GM12873 (cell line): ENCODE measurements at regions not wholly inside any gene's neighbourhood (a gene's known extent, or its start where the extent isn't known, plus 50 kb on each side); places are given as distances from the start of the nearest gene placed in this dataset.

Experiments used
- TF ChIP-seq, protein P1 (sequence below): IDR thresholded peaks from 2 replicates; pipeline ENCODE4 v1.5.1; 2012; ENCODE audit warnings: low read depth, mild to moderate bottlenecking, moderate library complexity, low read length, control low read depth; ENCODE audit not compliant: insufficient read depth; ENCODE audit errors: missing control alignments

GRCh38 chr4:160493206-160493605, 1390.3 kb downstream of the RAPGEF2 start:
- TF ChIP-seq, protein P1, sequence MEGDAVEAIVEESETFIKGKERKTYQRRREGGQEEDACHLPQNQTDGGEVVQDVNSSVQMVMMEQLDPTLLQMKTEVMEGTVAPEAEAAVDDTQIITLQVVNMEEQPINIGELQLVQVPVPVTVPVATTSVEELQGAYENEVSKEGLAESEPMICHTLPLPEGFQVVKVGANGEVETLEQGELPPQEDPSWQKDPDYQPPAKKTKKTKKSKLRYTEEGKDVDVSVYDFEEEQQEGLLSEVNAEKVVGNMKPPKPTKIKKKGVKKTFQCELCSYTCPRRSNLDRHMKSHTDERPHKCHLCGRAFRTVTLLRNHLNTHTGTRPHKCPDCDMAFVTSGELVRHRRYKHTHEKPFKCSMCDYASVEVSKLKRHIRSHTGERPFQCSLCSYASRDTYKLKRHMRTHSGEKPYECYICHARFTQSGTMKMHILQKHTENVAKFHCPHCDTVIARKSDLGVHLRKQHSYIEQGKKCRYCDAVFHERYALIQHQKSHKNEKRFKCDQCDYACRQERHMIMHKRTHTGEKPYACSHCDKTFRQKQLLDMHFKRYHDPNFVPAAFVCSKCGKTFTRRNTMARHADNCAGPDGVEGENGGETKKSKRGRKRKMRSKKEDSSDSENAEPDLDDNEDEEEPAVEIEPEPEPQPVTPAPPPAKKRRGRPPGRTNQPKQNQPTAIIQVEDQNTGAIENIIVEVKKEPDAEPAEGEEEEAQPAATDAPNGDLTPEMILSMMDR = no peak

DNA sequence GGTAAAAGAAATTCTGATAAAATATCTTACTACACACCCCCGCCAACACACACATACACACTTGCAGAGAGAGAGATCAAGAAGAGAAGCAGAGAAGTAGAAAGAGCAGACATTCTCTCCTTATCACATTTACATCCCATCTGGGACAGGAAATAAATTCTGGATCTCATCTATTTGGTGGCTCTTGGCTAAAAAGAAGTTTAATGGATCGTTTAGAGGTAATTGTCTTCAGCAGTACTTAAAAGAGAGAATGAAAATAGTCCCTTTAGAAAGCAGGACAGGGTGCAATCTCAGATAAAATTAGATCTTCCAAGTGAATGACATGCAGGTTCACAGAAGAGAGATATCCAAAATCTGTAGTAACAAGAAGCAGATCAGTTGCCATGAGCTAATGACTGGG, 1392.5 kb downstream of the RAPGEF2 start:
- TF ChIP-seq, protein P1 = no peak

GRCh38 chr4:160498211-160498610, 1395.3 kb downstream of the RAPGEF2 start:
- TF ChIP-seq, protein P1 = no peak

DNA sequence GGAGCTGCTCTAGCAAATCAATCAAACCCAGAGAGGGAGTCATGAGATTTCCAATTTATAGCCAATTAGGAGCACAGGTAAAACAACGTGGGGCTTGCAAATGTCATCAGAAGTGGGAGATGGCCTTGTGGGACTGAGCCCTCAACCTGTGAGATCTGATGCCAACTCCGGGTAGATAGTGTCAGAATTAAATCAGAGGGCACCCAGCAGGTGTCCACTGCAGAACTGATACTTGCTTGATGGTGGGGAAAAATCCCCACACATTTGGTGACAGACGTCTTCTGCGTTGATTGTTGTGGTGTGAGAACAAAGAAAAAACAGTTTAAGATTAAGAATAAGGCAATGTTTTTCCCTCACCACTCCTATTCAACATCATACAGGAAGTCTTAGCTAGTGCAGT, 1402.8 kb downstream of the RAPGEF2 start:
- TF ChIP-seq, protein P1 = no peak

GRCh38 chr4:160510928-160511327, 1408.0 kb downstream of the RAPGEF2 start:
- TF ChIP-seq, protein P1 = no peak

GRCh38 chr4:160514126-160514525, 1411.2 kb downstream of the RAPGEF2 start:
- TF ChIP-seq, protein P1 = no peak

DNA sequence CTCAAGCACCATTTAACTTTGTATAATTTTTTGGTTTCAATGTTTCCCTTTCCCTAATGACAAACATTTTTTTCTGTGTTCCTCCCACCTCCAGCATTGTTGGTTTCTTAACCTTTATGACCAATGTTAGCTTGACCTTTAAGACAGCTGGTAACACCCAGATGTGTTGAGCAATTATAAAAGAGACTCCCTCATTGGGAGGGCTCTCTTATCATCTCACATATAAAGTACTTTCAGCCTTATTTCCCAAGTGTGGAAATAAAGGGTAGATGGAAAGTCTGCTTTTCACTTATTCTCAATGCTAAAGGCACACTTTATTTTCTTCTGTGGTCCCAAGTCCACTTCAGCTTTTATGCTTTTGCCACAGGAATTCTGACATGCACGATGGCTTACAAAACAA, 1420.4 kb downstream of the RAPGEF2 start:
- TF ChIP-seq, protein P1 = no peak
